GM19351 (cell line): ENCODE measurements at regions not wholly inside any gene's neighbourhood (a gene's known extent, or its start where the extent isn't known, plus 50 kb on each side); places are given as distances from the start of the nearest gene placed in this dataset.
"Not testable (repeated sequence)": the region's sequence is repeated elsewhere in the genome, so short reads cannot be mapped to it uniquely, and the experiment has no call there.

Source experiments
- ATAC-seq: cut with Tn5 transposase; IDR thresholded peaks from one replicate; pipeline ENCODE4 v1.9.1; 2021; ENCODE audit warnings: mild to moderate bottlenecking, moderate library complexity; ENCODE audit not compliant: unreplicated experiment

GRCh38 chr1:187689129-187689528 is 860.4 kb downstream of the PLA2G4A start:
- no peak for ATAC-seq

GRCh38 chr1:187691439-187691838 is 862.7 kb downstream of the PLA2G4A start:
- ATAC-seq: no peak

DNA sequence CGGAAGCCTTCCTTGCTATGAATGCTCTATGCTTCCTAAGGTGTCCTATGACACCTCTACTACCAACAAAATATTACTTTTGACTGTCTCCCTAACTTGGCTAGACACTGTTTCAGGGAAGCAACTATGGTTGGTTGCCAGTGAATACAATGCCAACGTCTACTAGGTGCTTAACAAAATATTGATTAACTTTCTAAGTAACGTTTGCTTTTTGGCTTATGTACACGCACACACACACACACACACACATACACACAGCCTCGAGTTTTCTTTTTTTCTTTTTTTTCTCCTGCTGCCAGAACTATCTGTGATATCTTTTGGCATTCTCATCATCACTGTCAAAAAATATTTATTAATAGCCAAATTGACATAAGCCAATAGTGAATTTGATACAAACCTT is 864.0 kb downstream of the PLA2G4A start:
- ATAC-seq: no peak

GRCh38 chr1:187696073-187696472 is 867.3 kb downstream of the PLA2G4A start:
- no peak for ATAC-seq

DNA sequence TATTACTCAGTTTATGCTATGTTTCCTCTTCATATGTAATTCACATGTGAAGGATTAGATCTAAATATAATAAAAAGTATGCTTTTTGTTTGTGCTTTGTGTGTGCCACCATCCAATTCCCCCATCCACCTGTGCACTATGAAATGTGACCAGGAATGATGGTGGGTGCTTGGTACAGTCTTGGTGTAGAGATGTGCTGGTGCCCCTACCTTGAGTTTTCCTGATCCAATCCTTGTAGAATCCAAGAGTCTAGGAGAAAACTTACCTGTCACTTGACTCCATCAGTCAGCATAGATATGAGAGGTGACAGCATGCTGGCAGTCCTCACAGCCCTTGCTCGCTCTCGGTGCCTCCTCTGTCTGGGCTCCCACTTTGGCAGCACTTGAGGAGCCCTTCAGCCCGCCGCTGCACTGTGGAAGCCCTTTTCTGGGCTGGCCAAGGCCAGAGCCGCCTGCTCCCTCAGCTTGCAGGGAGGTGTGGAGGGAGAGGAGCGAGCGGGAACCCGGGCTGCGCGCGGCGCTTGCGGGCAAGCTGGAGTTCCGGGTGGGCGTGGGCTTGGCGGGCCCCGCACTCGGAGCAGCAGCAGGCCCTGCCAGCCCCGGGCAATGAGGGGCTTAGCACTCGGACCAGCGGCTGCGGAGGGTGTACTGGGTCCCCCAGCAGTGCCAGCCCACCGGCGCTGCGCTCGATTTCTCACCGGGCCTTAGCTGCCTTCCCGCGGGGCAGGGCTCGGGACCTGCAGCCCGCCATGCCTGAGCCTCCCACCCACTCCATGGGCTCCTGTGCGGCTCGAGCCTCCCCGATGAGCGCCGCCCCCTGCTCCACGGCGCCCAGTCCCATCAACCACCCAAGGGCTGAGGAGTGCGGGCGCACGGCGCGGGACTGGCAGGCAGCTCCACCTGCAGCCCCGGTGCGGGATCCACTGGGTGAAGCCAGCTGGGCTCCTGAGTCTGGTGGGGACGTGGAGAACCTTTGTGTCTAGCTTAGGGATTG is 874.7 kb downstream of the PLA2G4A start:
- not testable (repeated sequence) for ATAC-seq

GRCh38 chr1:187714470-187714869 is 885.7 kb downstream of the PLA2G4A start:
- no peak for ATAC-seq

DNA sequence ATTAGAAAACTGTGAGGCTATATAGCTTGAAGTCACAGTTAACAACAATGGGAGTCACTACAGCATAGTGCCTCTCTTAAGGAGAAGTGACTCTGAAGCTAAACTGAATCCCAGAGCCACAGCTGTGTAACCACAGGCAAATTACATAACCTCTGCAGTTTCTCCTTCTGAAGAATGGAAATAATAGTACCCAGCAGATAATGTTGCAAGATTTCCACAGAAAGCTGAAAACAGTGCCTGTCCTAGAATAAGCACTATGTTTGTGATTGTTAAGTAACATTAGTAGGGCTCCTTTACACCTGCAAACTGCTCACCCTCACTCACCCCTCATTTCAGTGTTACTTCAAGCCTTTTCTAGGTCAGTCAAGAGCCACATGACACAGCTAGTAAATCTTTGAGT is 886.7 kb downstream of the PLA2G4A start:
- no peak for ATAC-seq

DNA sequence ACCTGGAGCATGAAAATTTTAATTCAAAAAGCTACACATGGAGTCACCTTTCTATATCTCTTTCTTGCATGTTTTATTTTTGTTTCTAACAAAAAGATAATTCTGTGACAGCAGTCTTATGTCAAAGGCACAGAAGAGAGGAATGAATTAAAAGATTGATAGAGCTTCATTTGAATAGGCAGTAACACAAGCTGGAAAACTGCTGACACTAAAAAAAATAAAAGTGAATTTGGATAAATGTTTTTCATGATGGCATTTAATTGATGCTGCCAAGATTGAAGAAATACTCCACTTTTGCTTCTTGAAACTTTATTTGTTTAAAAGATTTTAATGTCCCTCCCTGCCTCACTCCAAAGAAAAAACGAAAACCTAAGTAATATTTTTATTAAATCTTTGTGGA is 887.4 kb downstream of the PLA2G4A start:
- ATAC-seq: no peak

DNA sequence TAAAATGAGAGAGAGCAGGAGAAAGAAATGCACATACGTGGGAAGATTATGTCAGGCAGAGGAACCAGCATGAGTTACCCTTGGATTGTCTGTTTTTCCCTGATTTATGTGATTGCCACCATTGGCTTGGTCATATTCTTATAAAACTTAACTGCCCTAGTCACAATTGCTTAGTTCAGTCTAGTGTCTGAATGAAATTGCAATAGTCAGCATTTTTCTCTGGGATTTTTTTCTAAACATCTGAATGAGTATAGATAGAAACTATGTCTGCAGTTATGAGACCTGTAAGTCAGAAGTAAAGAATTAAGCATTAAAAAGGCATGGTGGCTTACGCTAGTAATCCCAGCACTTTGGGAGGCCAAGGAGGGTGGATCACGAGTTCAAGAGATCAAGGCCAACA is 889.8 kb downstream of the PLA2G4A start:
- ATAC-seq: no peak

DNA sequence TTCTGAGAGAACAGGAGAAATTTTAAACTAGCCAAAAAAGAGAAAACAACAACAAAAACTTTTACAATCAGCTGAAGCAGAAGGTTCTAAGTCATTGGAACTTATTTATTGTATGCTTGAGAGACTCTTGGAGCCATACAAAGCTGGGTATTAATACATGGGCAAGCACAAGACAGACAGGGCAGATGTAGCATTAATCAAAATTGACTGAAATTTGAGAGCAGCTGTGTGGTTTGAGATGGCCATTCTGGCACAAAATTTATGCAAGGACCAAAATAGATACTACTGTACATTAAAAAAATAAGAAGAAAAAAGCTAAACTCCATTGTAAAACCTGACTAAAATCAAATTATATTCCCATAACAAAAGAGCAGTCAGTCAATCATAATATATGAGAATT is 892.5 kb downstream of the PLA2G4A start:
- ATAC-seq: no peak

DNA sequence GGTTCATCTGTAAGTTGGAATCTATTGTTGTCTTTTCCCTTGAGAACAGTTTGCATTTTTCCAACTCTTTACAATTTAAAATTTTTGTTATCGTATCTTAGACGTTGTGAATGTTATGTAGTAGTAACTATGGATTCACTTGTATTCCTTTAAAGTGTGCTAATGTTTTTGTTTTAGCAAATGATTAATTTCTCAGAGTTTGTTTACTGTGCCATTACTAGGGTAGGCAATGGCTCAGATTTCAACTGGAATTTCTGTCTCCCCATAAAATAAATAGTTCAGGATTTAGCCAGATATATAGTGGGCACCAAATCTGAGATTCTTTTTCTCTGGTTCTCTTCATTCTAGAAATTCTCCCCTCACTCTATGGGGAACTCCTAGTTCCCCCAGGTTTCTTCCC is 896.5 kb downstream of the PLA2G4A start:
- no peak for ATAC-seq

DNA sequence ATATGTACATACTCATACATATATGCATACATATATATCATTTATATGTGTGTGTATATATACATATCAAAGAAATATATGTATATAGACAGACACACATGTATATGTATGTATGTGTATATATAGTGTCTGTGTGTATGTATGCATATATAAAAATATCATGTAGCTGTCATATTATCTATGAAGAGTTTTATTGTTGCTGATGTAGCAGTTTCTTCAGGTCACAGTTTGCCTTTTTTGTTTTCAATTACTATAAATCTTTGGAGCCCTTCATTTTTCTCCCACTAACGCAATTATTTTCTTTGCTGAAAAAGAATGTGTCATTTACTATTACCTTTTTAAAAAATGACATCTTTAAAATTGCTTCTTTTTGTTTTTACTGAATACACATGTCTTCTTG is 904.5 kb downstream of the PLA2G4A start:
- no peak for ATAC-seq

GRCh38 chr1:187734427-187734826 is 905.7 kb downstream of the PLA2G4A start:
- ATAC-seq: no peak

DNA sequence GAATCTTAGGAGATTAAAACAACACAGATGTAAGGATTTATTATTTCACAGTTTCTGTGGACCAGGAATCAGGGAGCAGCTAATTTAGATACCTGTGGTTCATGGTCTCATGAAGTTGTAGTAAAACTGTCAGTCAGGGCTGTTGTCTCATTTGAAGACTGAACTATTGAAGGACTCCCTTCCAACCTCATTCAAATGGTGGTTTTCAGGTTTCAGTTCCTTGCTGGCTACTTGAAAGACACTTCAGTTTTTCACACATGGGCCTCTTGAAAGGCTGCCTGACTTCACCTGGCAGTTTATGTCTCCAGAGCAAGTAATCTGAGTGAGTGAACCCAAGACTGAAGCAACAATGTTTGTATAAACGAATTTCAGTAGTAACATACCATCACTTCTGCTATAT is 915.9 kb downstream of the PLA2G4A start:
- peak; percentile 97 for ATAC-seq

- no peak for ATAC-seq
Measured at GRCh38 chr1:187755536-187755935, 926.8 kb downstream of the PLA2G4A start.

DNA sequence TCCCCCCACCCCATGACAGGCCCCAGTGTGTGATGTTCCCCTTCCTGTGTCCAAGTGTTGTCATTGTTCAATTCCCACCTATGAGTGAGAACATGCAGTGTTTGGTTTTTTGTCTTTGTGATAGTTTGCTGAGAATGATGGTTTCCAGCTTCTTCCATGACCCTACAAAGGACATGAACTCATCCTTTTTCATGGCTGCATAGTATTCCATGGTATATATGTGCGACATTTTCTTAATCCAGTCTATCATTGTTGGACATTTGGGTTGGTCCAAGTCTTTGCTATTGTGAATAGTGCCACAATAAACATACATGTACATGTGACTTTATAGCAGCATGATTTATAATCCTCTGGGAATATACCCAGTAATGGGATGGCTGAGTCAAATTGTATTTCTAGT is 927.9 kb downstream of the PLA2G4A start:
- not testable (repeated sequence) for ATAC-seq

GRCh38 chr1:187759825-187760333 is 931.1 kb downstream of the PLA2G4A start:
- no peak for ATAC-seq

DNA sequence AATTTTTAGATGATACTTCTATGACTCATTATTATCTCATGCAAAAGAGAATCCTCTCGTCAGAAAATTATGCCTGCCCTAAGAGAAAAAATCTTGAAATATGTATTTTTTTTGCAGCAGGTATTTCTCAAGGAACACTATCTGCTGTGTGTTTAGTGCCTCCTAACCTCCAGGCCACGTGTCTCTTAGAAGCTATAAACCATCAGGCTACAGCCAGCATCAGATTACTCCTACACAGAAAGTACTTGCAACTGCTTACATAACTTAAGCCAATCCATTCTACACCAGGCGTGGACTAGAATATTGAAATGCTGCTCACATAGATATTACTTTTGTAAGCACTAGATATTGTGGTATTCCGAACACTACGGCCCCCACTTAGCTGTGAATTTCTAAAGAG is 933.4 kb downstream of the PLA2G4A start:
- ATAC-seq: no peak

DNA sequence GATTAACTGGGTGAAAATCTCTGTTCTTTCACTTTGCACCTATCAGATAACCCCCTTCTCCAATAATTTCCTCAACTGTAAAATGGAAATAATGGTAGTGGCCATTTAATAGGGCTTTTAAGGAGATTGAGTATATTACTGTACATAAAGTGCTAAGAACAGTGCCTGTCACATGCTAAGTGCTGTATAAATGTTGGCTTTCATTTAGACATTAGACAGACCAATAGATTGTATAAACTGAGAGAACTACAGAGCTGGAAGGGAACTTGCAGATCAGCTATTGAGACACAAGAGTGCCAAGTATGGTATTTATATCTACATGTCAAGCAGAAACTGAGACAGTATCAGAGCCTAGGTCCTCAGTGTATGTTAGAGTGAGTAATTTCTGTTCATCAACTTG is 934.7 kb downstream of the PLA2G4A start:
- ATAC-seq: no peak

DNA sequence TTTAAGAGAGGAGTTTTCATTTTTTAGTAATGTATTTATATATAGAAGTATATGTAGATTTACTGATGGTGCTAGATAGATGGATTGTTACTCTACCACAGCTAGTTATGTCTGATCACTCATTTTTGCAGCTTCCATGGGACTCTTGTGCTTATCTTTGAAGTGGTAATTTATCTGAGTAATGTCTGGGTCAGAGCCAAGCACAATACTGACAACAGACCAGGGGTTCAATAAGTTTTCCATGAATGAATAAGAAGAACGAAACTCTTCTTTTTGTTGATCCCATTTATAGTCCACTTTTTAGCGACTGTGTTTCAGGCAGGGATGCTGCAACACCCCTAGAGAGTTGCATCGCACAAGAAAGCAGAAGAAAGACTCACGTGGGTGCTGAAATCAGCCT is 935.2 kb downstream of the PLA2G4A start:
- ATAC-seq: no peak

GRCh38 chr1:187771396-187771795 is 942.6 kb downstream of the PLA2G4A start:
- ATAC-seq: no peak

DNA sequence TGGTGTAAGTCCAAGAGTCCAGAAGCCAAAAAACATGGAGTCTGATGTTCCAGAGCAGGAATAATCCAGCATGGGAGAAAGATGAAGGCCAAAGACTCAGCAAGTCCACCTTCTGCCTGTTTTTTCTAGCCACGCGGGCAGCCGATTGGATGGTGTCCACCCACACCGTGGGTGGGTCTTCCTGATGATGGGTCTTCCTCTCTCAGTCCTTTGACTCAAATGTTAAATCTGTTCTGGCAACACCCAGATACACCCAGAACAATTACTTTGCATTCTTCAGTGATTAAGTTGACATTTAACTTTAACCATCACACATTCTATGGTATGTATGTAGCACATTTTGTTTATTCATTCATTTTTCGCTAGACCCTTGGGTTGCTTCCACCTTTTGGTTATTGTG is 944.4 kb downstream of the PLA2G4A start:
- no peak for ATAC-seq
